GM23338 (cell line): ENCODE measurements at regions not wholly inside any gene's neighbourhood (a gene's known extent, or its start where the extent isn't known, plus 50 kb on each side); places are given as distances from the start of the nearest gene placed in this dataset.

Experiments used
- ATAC-seq: fragments of 200-7000 bp; cut with Tn5 transposase; 3 replicates; pipeline ENCODE4 v1.9.1; 2020
- DNase-seq: peaks from one replicate; pipeline ENCODE4 v3.0.0-alpha.2; 2015; ENCODE audit warnings: low spot score
- H2AFZ ChIP-seq: fragments of 200-600 bp; sonication (generic); 2 replicates; pipeline ENCODE4 v1.8.0; 2016; ENCODE audit warnings: antibody characterized with exemption, mild to moderate bottlenecking, moderate library complexity
- H3F3A ChIP-seq: fragments of 200-600 bp; sonication (generic); replicated peaks from 2 replicates; pipeline ENCODE4 v1.8.0; 2017; ENCODE audit warnings: antibody characterized with exemption, mixed run types, low read depth
- H3K27ac ChIP-seq: fragments of 200-600 bp; sonication (generic); 2 replicates; pipeline ENCODE4 v1.6.1; 2016; ENCODE audit warnings: low read depth
- H3K27me3 ChIP-seq: fragments of 200-600 bp; sonication (generic); 2 replicates; pipeline ENCODE4 v1.8.0; 2016; ENCODE audit warnings: mild to moderate bottlenecking, mixed run types, moderate library complexity; ENCODE audit not compliant: insufficient read depth
- H3K36me3 ChIP-seq: fragments of 200-600 bp; sonication (generic); 2 replicates; pipeline ENCODE4 v1.8.0; 2016; ENCODE audit warnings: mild to moderate bottlenecking; ENCODE audit not compliant: insufficient read depth
- H3K4me1 ChIP-seq: fragments of 200-600 bp; sonication (generic); 2 replicates; pipeline ENCODE4 v1.8.0; 2016; ENCODE audit warnings: mild to moderate bottlenecking, moderate library complexity; ENCODE audit not compliant: insufficient read depth
- H3K4me2 ChIP-seq: fragments of 200-600 bp; sonication (generic); 2 replicates; pipeline ENCODE4 v1.7.1; 2017; ENCODE audit warnings: mixed run types
- H3K4me3 ChIP-seq: fragments of 200-600 bp; sonication (generic); 2 replicates; pipeline ENCODE4 v1.6.1; 2016; ENCODE audit warnings: mixed run types
- H3K79me2 ChIP-seq: fragments of 200-600 bp; sonication (generic); replicated peaks from 2 replicates; pipeline ENCODE4 v1.8.0; 2017; ENCODE audit warnings: mild to moderate bottlenecking; ENCODE audit not compliant: insufficient read depth
- H3K9me2 ChIP-seq: fragments of 200-600 bp; sonication (generic); 2 replicates; pipeline ENCODE4 v1.8.0; 2017; ENCODE audit not compliant: insufficient read depth
- H4K20me1 ChIP-seq: fragments of 200-600 bp; sonication (generic); replicated peaks from 2 replicates; pipeline ENCODE4 v1.8.0; 2017; ENCODE audit warnings: mild to moderate bottlenecking; ENCODE audit not compliant: insufficient read depth
- H3K27ac Mint-ChIP-seq: 2 replicates; pipeline ENCODE4 v1.8.0; 2020; ENCODE audit warnings: inconsistent platforms, mild to moderate bottlenecking, moderate library complexity, mixed read lengths
- H3K27me3 Mint-ChIP-seq: 3 replicates; pipeline ENCODE4 v1.8.0; 2022; ENCODE audit warnings: low read depth, mild to moderate bottlenecking, moderate library complexity, mixed read lengths, inconsistent platforms; ENCODE audit not compliant: insufficient read depth, poor library complexity
- H3K36me3 Mint-ChIP-seq: 3 replicates; pipeline ENCODE4 v1.8.0; 2021; ENCODE audit warnings: low read depth, mild to moderate bottlenecking, inconsistent platforms, moderate library complexity, mixed read lengths
- H3K4me1 Mint-ChIP-seq: 3 replicates; pipeline ENCODE4 v1.8.0; 2020; ENCODE audit warnings: mild to moderate bottlenecking, inconsistent platforms, mixed read lengths
- H3K4me3 Mint-ChIP-seq: 3 replicates; pipeline ENCODE4 v1.8.0; 2021; ENCODE audit warnings: moderate library complexity, mild to moderate bottlenecking, inconsistent platforms, mixed read lengths
- H3K9me3 Mint-ChIP-seq: 3 replicates; pipeline ENCODE4 v1.8.0; 2020; ENCODE audit warnings: moderate library complexity, mild to moderate bottlenecking, inconsistent platforms, mixed read lengths
- ETS1 ChIP-seq: IDR thresholded peaks from 2 replicates; pipeline ENCODE4 v1.6.1; 2016; ENCODE audit warnings: antibody characterized with exemption
- EZH2 ChIP-seq: fragments of 200-600 bp; sonication (generic); IDR thresholded peaks from one replicate; pipeline ENCODE4 v1.8.0; 2017; ENCODE audit warnings: antibody characterized with exemption, mild to moderate bottlenecking, low read depth; ENCODE audit not compliant: unreplicated experiment
- EZH2phosphoT487 ChIP-seq: fragments of 200-600 bp; sonication (generic); IDR thresholded peaks from one replicate; pipeline ENCODE4 v1.8.1; 2018; ENCODE audit warnings: antibody characterized with exemption; ENCODE audit not compliant: unreplicated experiment
- NANOG ChIP-seq: IDR thresholded peaks from 2 replicates; pipeline ENCODE4 v1.6.1; 2016; ENCODE audit warnings: antibody characterized with exemption, borderline replicate concordance
- POLR2AphosphoS5 ChIP-seq: IDR thresholded peaks from 2 replicates; pipeline ENCODE4 v1.6.1; 2016; ENCODE audit warnings: antibody characterized with exemption, low read depth
- REST ChIP-seq: IDR thresholded peaks from one replicate; pipeline ENCODE4 v1.6.1; 2018; ENCODE audit warnings: antibody characterized with exemption; ENCODE audit not compliant: unreplicated experiment
- STAT1 ChIP-seq: IDR thresholded peaks from one replicate; pipeline ENCODE4 v1.6.1; 2016; ENCODE audit warnings: antibody characterized with exemption; ENCODE audit not compliant: unreplicated experiment
- TF ChIP-seq, protein P1 (sequence below), 2 experiments: fragments of 200-600 bp in 1 of 2; sonication (generic) in 1 of 2; conservative IDR thresholded peaks; 2 replicates each; pipeline versions ENCODE4 v1.5.1 to v1.6.1; 2016 to 2017; ENCODE audit warnings: antibody characterized with exemption in 2 of 2, low read depth in 2 of 2, mild to moderate bottlenecking in 2 of 2, moderate library complexity in 1 of 2
- TF ChIP-seq, protein P2 (sequence below): fragments of 250-450 bp; sonication (Bioruptor Pico); IDR thresholded peaks from 2 replicates; pipeline ENCODE4 v1.5.0; 2020; ENCODE audit warnings: mild to moderate bottlenecking, moderate library complexity

- H3K9me2 ChIP-seq = no peaks in the 10 kb centered on the region
- H3K36me3 ChIP-seq = no peaks in the 10 kb centered on the region
- TF ChIP-seq, protein P1, sequence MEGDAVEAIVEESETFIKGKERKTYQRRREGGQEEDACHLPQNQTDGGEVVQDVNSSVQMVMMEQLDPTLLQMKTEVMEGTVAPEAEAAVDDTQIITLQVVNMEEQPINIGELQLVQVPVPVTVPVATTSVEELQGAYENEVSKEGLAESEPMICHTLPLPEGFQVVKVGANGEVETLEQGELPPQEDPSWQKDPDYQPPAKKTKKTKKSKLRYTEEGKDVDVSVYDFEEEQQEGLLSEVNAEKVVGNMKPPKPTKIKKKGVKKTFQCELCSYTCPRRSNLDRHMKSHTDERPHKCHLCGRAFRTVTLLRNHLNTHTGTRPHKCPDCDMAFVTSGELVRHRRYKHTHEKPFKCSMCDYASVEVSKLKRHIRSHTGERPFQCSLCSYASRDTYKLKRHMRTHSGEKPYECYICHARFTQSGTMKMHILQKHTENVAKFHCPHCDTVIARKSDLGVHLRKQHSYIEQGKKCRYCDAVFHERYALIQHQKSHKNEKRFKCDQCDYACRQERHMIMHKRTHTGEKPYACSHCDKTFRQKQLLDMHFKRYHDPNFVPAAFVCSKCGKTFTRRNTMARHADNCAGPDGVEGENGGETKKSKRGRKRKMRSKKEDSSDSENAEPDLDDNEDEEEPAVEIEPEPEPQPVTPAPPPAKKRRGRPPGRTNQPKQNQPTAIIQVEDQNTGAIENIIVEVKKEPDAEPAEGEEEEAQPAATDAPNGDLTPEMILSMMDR (conservative IDR thresholded peaks at IDR 0.05; ENCODE audit: low read depth in 2 of 2) = no peak
- TF ChIP-seq ETS1 (no peak), EZH2 (no peak), REST (no peak), NANOG (no peak), POLR2AphosphoS5 (no peak), EZH2phosphoT487 (no peak)
- Mint-ChIP-seq H3K9me3 (no peaks in the 10 kb centered on the region), H3K4me3 (no peak overlapping the region), H3K27me3 (peaks cover 1% of the 10 kb centered on the region), H3K4me1 (0 out of 3 replicates have a peak, but pooled peaks cover 2% of the 10 kb centered on the region), H3K27ac (no peak overlapping the region), H3K36me3 (no peaks in the 10 kb centered on the region)
- no peak overlapping the region for H3K27ac ChIP-seq
- no peak overlapping the region; the same call in 1 of the 2 replicates for H2AFZ ChIP-seq
- no peaks in the 10 kb centered on the region for H3K27me3 ChIP-seq
- H3K79me2 ChIP-seq = no peaks in the 10 kb centered on the region
- H3K4me3 ChIP-seq = no peak overlapping the region
- no peaks in the 10 kb centered on the region for H3K4me1 ChIP-seq
- no peaks in the 10 kb centered on the region for H4K20me1 ChIP-seq
- H3F3A ChIP-seq = no peaks in the 10 kb centered on the region
- no peak for ATAC-seq
- no peak for DNase-seq
- H3K4me2 ChIP-seq = no peak overlapping the region
Measured at GRCh38 chr14:54050759-54051158, 94.1 kb upstream of the BMP4 start.

DNA sequence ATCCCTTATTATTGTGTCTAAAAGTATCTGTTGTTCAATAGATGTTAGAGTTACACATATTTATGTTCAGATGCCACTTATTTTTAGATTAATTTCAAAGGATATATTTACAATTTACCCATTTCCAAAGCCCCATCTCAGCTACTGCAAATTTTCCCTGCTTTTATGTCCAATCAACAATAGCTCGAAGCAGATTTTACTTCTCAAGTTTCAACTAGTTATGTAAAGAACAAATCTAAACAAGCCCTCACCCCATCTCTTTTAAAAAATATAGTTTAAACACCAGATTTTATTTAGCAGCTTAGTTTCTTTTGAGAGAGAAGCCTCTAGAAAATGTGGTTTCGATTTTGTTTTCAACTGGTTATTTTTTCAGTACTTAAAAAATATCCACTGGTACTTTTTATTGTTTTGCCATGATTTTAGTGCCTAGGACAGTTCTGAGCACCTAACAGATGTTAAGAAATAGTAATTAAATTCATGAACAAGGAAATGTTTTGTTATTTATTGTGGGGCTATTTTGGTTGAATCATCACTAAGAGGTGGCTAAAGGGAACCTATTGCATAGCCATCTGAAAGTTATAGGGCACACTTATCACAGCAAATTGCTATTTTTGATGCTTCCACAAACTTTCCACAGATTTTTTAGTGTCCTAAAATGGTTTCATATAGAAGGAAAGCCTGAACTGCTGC lies 96.2 kb upstream of the BMP4 start:
- H3K36me3 ChIP-seq = no peaks in the 10 kb centered on the region
- no peaks in the 10 kb centered on the region for H3K9me3 Mint-ChIP-seq
- no peaks in the 10 kb centered on the region for H3K27me3 ChIP-seq
- H3K36me3 Mint-ChIP-seq = no peaks in the 10 kb centered on the region
- H3K4me2 ChIP-seq = no peak overlapping the region
- ATAC-seq (no peak), DNase-seq (no peak)
- peaks cover 1% of the 10 kb centered on the region for H3K27me3 Mint-ChIP-seq
- no peak overlapping the region for H2AFZ ChIP-seq
- H3K9me2 ChIP-seq = no peaks in the 10 kb centered on the region
- H3K27ac Mint-ChIP-seq = no peak overlapping the region
- H3K4me3 Mint-ChIP-seq = no peak overlapping the region
- H3F3A ChIP-seq = no peaks in the 10 kb centered on the region
- no peaks in the 10 kb centered on the region for H3K4me1 ChIP-seq
- no peak overlapping the region for H3K27ac ChIP-seq
- H3K79me2 ChIP-seq = no peaks in the 10 kb centered on the region
- H3K4me3 ChIP-seq = no peak overlapping the region
- H4K20me1 ChIP-seq = no peaks in the 10 kb centered on the region
- 0 out of 3 replicates have a peak, but pooled peaks cover 2% of the 10 kb centered on the region for H3K4me1 Mint-ChIP-seq
- TF ChIP-seq, protein P2, sequence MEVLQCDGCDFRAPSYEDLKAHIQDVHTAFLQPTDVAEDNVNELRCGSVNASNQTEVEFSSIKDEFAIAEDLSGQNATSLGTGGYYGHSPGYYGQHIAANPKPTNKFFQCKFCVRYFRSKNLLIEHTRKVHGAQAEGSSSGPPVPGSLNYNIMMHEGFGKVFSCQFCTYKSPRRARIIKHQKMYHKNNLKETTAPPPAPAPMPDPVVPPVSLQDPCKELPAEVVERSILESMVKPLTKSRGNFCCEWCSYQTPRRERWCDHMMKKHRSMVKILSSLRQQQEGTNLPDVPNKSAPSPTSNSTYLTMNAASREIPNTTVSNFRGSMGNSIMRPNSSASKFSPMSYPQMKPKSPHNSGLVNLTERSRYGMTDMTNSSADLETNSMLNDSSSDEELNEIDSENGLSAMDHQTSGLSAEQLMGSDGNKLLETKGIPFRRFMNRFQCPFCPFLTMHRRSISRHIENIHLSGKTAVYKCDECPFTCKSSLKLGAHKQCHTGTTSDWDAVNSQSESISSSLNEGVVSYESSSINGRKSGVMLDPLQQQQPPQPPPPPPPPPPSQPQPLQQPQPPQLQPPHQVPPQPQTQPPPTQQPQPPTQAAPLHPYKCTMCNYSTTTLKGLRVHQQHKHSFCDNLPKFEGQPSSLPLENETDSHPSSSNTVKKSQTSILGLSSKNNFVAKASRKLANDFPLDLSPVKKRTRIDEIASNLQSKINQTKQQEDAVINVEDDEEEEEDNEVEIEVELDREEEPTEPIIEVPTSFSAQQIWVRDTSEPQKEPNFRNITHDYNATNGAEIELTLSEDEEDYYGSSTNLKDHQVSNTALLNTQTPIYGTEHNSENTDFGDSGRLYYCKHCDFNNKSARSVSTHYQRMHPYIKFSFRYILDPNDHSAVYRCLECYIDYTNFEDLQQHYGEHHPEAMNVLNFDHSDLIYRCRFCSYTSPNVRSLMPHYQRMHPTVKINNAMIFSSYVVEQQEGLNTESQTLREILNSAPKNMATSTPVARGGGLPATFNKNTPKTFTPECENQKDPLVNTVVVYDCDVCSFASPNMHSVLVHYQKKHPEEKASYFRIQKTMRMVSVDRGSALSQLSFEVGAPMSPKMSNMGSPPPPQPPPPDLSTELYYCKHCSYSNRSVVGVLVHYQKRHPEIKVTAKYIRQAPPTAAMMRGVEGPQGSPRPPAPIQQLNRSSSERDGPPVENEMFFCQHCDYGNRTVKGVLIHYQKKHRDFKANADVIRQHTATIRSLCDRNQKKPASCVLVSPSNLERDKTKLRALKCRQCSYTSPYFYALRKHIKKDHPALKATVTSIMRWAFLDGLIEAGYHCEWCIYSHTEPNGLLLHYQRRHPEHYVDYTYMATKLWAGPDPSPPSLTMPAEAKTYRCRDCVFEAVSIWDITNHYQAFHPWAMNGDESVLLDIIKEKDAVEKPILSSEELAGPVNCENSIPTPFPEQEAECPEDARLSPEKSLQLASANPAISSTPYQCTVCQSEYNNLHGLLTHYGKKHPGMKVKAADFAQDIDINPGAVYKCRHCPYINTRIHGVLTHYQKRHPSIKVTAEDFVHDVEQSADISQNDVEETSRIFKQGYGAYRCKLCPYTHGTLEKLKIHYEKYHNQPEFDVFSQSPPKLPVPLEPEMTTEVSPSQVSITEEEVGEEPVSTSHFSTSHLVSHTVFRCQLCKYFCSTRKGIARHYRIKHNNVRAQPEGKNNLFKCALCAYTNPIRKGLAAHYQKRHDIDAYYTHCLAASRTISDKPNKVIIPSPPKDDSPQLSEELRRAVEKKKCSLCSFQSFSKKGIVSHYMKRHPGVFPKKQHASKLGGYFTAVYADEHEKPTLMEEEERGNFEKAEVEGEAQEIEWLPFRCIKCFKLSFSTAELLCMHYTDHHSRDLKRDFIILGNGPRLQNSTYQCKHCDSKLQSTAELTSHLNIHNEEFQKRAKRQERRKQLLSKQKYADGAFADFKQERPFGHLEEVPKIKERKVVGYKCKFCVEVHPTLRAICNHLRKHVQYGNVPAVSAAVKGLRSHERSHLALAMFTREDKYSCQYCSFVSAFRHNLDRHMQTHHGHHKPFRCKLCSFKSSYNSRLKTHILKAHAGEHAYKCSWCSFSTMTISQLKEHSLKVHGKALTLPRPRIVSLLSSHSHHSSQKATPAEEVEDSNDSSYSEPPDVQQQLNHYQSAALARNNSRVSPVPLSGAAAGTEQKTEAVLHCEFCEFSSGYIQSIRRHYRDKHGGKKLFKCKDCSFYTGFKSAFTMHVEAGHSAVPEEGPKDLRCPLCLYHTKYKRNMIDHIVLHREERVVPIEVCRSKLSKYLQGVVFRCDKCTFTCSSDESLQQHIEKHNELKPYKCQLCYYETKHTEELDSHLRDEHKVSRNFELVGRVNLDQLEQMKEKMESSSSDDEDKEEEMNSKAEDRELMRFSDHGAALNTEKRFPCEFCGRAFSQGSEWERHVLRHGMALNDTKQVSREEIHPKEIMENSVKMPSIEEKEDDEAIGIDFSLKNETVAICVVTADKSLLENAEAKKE (CRISPR knock-in tag) = no peak
- TF ChIP-seq STAT1 (no peak), NANOG (no peak)
